Stimulated activated CD8-positive, alpha-beta memory T cell treated with anti-CD3 and anti-CD28 coated beads, Interleukin-15, amount 100 ng/mL, for 24 hours (primary cell): ENCODE measurements at regions not wholly inside any gene's neighbourhood (a gene's known extent, or its start where the extent isn't known, plus 50 kb on each side); places are given as distances from the start of the nearest gene placed in this dataset.

Experiments used
- DNase-seq: peaks from one replicate; pipeline ENCODE4 v3.0.0-alpha.2; 2020; ENCODE audit warnings: low read depth

GRCh38 chr15:47460795-47461573 is 256.3 kb upstream of the SEMA6D start:
- no peak for DNase-seq

- no peak for DNase-seq
These were observed 255.6 kb upstream of the SEMA6D start for GRCh38 chr15:47461652-47462141.

- no peak for DNase-seq
These were observed 250.9 kb upstream of the SEMA6D start for GRCh38 chr15:47466357-47466756.

- no peak for DNase-seq
These were observed 246.3 kb upstream of the SEMA6D start for GRCh38 chr15:47470983-47471382.

GRCh38 chr15:47473106-47473725 is 244.1 kb upstream of the SEMA6D start:
- no peak for DNase-seq

- DNase-seq = no peak
These were observed 243.5 kb upstream of the SEMA6D start for GRCh38 chr15:47473832-47474231.

- DNase-seq = no peak
These were observed 242.0 kb upstream of the SEMA6D start for GRCh38 chr15:47475336-47475735.

GRCh38 chr15:47477341-47477740 is 240.0 kb upstream of the SEMA6D start:
- no peak for DNase-seq

- DNase-seq = no peak
These were observed 233.2 kb upstream of the SEMA6D start for GRCh38 chr15:47484059-47484458.

GRCh38 chr15:47484997-47485396 is 232.3 kb upstream of the SEMA6D start:
- DNase-seq = no peak

GRCh38 chr15:47485419-47485818 is 231.9 kb upstream of the SEMA6D start:
- no peak for DNase-seq

GRCh38 chr15:47486040-47486439 is 231.3 kb upstream of the SEMA6D start:
- DNase-seq = no peak

- no peak for DNase-seq
These were observed 225.1 kb upstream of the SEMA6D start for GRCh38 chr15:47492195-47492594.

GRCh38 chr15:47493357-47494247 is 223.7 kb upstream of the SEMA6D start:
- no peak for DNase-seq

- no peak for DNase-seq
These were observed 220.7 kb upstream of the SEMA6D start for GRCh38 chr15:47496343-47497185.

- no peak for DNase-seq
These were observed 216.5 kb upstream of the SEMA6D start for GRCh38 chr15:47500842-47501241.

GRCh38 chr15:47502041-47502440 is 215.3 kb upstream of the SEMA6D start:
- no peak for DNase-seq

- DNase-seq = no peak
These were observed 213.4 kb upstream of the SEMA6D start for GRCh38 chr15:47503876-47504275.

GRCh38 chr15:47504624-47505256 is 212.6 kb upstream of the SEMA6D start:
- no peak for DNase-seq

GRCh38 chr15:47505712-47506328 is 211.5 kb upstream of the SEMA6D start:
- no peak for DNase-seq
